ENCODE measurements at regions not wholly inside any gene's neighbourhood (a gene's known extent, or its start where the extent isn't known, plus 50 kb on each side); places are given as distances from the start of the nearest gene placed in this dataset.
A peak's percentile ranks its signal among the peaks of the same experiment; 100 is the strongest.

- Histone ChIP-seq H3K4me3 (ENCODE audit: insufficient read depth, low read depth, low read length) (no peak overlapping the region), H3K27ac (ENCODE audit: low read depth, low read length) (no peak overlapping the region), H2AFZ (ENCODE audit: low read depth, low read length) (no peak overlapping the region), H3K4me2 (ENCODE audit: low read length) (no peak overlapping the region), H3K36me3 (ENCODE audit: insufficient read depth, low read length) (no peaks in the 10 kb centered on the region), H4K20me1 (ENCODE audit: insufficient read depth, low read length) (no peaks in the 10 kb centered on the region), H3K9me3 (ENCODE audit: insufficient read depth, low read depth, low read length) (no peaks in the 10 kb centered on the region), H3K9ac (ENCODE audit: low read length) (no peak overlapping the region), H3K79me2 (ENCODE audit: insufficient read depth, low read length) (no peaks in the 10 kb centered on the region), H3K4me1 (ENCODE audit: insufficient read depth, low read length) (no peaks in the 10 kb centered on the region), H3K27me3 (ENCODE audit: insufficient read depth, low read length) (no peaks in the 10 kb centered on the region)
- Mint-ChIP-seq H3K27ac (ENCODE audit: unreplicated experiment) (no peak overlapping the region), H3K27me3 (ENCODE audit: low read depth, unreplicated experiment) (no peaks in the 10 kb centered on the region), H3K4me1 (ENCODE audit: low read depth, unreplicated experiment) (peaks cover 6% of the 10 kb centered on the region), H3K36me3 (ENCODE audit: low read depth, unreplicated experiment) (peaks cover 2% of the 10 kb centered on the region), H3K9me3 (ENCODE audit: unreplicated experiment) (no peaks in the 10 kb centered on the region), H3K4me3 (ENCODE audit: unreplicated experiment) (no peak overlapping the region)
- DNase-seq (ENCODE audit: low read depth) (peak; percentile 79), FAIRE-seq (peak; percentile 17)
- TF ChIP-seq EZH2 (IDR thresholded peaks at IDR 0.05; ENCODE audit: insufficient read depth, low read length) (no peak), CTCF (IDR thresholded peaks at IDR 0.05; ENCODE audit: insufficient read depth, low read depth, low read length) (no peak)
These were observed 119.8 kb upstream of the TSPAN5 start for GRCh38 chr4:98778206-98778605.

GRCh38 chr4:98775672-98776071 lies 117.3 kb upstream of the TSPAN5 start:
- Histone ChIP-seq H3K27ac (ENCODE audit: low read depth, low read length) (no peak overlapping the region), H2AFZ (ENCODE audit: low read depth, low read length) (no peak overlapping the region), H3K36me3 (ENCODE audit: insufficient read depth, low read length) (no peaks in the 10 kb centered on the region), H3K9me3 (ENCODE audit: insufficient read depth, low read depth, low read length) (no peaks in the 10 kb centered on the region), H4K20me1 (ENCODE audit: insufficient read depth, low read length) (no peaks in the 10 kb centered on the region), H3K27me3 (ENCODE audit: insufficient read depth, low read length) (no peaks in the 10 kb centered on the region), H3K79me2 (ENCODE audit: insufficient read depth, low read length) (no peaks in the 10 kb centered on the region), H3K4me2 (ENCODE audit: low read length) (no peak overlapping the region), H3K4me3 (ENCODE audit: insufficient read depth, low read depth, low read length) (no peak overlapping the region), H3K9ac (ENCODE audit: low read length) (no peak overlapping the region), H3K4me1 (ENCODE audit: insufficient read depth, low read length) (no peaks in the 10 kb centered on the region)
- DNase-seq (ENCODE audit: low read depth) (no peak), FAIRE-seq (no peak)
- TF ChIP-seq EZH2 (IDR thresholded peaks at IDR 0.05; ENCODE audit: insufficient read depth, low read length) (no peak), CTCF (IDR thresholded peaks at IDR 0.05; ENCODE audit: insufficient read depth, low read depth, low read length) (no peak)
- Mint-ChIP-seq H3K4me3 (ENCODE audit: unreplicated experiment) (no peak overlapping the region), H3K27me3 (ENCODE audit: low read depth, unreplicated experiment) (no peaks in the 10 kb centered on the region), H3K9me3 (ENCODE audit: unreplicated experiment) (no peaks in the 10 kb centered on the region), H3K4me1 (ENCODE audit: low read depth, unreplicated experiment) (peaks cover 4% of the 10 kb centered on the region), H3K36me3 (ENCODE audit: low read depth, unreplicated experiment) (no peaks in the 10 kb centered on the region), H3K27ac (ENCODE audit: unreplicated experiment) (no peak overlapping the region)

GRCh38 chr4:98773638-98774037 lies 115.2 kb upstream of the TSPAN5 start:
- Histone ChIP-seq H3K36me3 (ENCODE audit: insufficient read depth, low read length) (no peaks in the 10 kb centered on the region), H3K9ac (ENCODE audit: low read length) (no peak overlapping the region), H2AFZ (ENCODE audit: low read depth, low read length) (no peak overlapping the region), H3K4me2 (ENCODE audit: low read length) (no peak overlapping the region), H3K4me1 (ENCODE audit: insufficient read depth, low read length) (no peaks in the 10 kb centered on the region), H3K27me3 (ENCODE audit: insufficient read depth, low read length) (no peaks in the 10 kb centered on the region), H4K20me1 (ENCODE audit: insufficient read depth, low read length) (no peaks in the 10 kb centered on the region), H3K9me3 (ENCODE audit: insufficient read depth, low read depth, low read length) (no peaks in the 10 kb centered on the region), H3K79me2 (ENCODE audit: insufficient read depth, low read length) (no peaks in the 10 kb centered on the region), H3K4me3 (ENCODE audit: insufficient read depth, low read depth, low read length) (no peak overlapping the region), H3K27ac (ENCODE audit: low read depth, low read length) (no peak overlapping the region)
- Mint-ChIP-seq H3K4me1 (ENCODE audit: low read depth, unreplicated experiment) (no peaks in the 10 kb centered on the region), H3K27ac (ENCODE audit: unreplicated experiment) (no peak overlapping the region), H3K4me3 (ENCODE audit: unreplicated experiment) (no peak overlapping the region), H3K27me3 (ENCODE audit: low read depth, unreplicated experiment) (no peaks in the 10 kb centered on the region), H3K36me3 (ENCODE audit: low read depth, unreplicated experiment) (no peaks in the 10 kb centered on the region), H3K9me3 (ENCODE audit: unreplicated experiment) (no peaks in the 10 kb centered on the region)
- no peak for DNase-seq (ENCODE audit: low read depth)
- TF ChIP-seq EZH2 (IDR thresholded peaks at IDR 0.05; ENCODE audit: insufficient read depth, low read length) (no peak), CTCF (IDR thresholded peaks at IDR 0.05; ENCODE audit: insufficient read depth, low read depth, low read length) (no peak)
- no peak for FAIRE-seq
